ENCODE measurements at regions not wholly inside any gene's neighbourhood (a gene's known extent, or its start where the extent isn't known, plus 50 kb on each side); places are given as distances from the start of the nearest gene placed in this dataset.

DNA sequence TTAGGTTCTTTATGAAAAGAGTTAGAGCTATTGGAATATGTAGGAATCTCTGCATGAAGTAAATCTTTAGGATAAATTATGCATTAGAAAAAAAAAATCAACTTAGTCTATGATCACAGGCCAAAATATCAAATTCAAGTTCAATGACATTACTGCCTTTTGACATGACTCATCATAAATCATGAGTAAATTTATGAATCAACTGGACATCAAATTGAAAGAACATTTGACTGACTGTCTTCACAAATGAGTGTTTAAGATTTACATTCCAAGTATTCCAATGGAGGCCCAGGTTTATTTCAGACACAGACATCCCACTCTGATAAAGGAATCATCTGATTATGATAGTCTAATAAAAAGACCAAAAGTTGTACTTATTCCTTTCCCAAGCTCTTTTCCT lies 192.8 kb upstream of the TTC14 start:
- H3K27ac ChIP-seq (ENCODE audit: low read depth in 2 of 2, low read length in 1 of 2) = peak overlapping the region in 1 of 2 experiments; percentile 70; a peak in 2 of 4 replicates
- DNase-seq = no peak
- H4K20me1 ChIP-seq (ENCODE audit: insufficient read depth) = no peaks in the 10 kb centered on the region
- no peaks in the 10 kb centered on the region for H3K9me3 ChIP-seq
- H3K27me3 ChIP-seq (ENCODE audit: insufficient read depth) = no peaks in the 10 kb centered on the region
- H3F3A ChIP-seq (replicated peaks; ENCODE audit: insufficient read depth) = peaks cover 15% of the 10 kb centered on the region
- H3K36me3 ChIP-seq (replicated peaks in 1 of 2; ENCODE audit: control insufficient read depth in 1 of 2, insufficient read depth in 2 of 2, low read length in 1 of 2) = no peaks in the 10 kb centered on the region
- H3K4me2 ChIP-seq = peak overlapping the region; percentile 39; the same call in 1 of the 2 replicates
- H3K4me1 ChIP-seq (ENCODE audit: control insufficient read depth in 1 of 2, insufficient read depth in 2 of 2, low read depth in 1 of 2, low read length in 1 of 2) = peaks cover 0 to 17% of the 10 kb centered on the region in 2 experiments; a peak in 1 of 4 replicates
- H2AFZ ChIP-seq (ENCODE audit: low read depth) = no peak overlapping the region
- CTCF ChIA-PET = no interaction called here
- no peaks in the 10 kb centered on the region for H3K9me2 ChIP-seq
- H3K4me3 ChIP-seq (ENCODE audit: low read depth in 2 of 2, low read length in 1 of 2) = no peak overlapping the region
- no peak overlapping the region for H3K9ac ChIP-seq
- POLR2A ChIA-PET = no interaction called here
- TF ChIP-seq FOSL2 (IDR thresholded peaks at IDR 0.05; ENCODE audit: borderline replicate concordance, low read depth) (peak; percentile 39), EZH2phosphoT487 (IDR thresholded peaks at IDR 0.05; ENCODE audit: borderline replicate concordance, low read depth) (no peak), TCF12 (IDR thresholded peaks at IDR 0.05) (peak; percentile 36; the same call in 1 of the 2 replicates)
- TF ChIP-seq, protein P1, sequence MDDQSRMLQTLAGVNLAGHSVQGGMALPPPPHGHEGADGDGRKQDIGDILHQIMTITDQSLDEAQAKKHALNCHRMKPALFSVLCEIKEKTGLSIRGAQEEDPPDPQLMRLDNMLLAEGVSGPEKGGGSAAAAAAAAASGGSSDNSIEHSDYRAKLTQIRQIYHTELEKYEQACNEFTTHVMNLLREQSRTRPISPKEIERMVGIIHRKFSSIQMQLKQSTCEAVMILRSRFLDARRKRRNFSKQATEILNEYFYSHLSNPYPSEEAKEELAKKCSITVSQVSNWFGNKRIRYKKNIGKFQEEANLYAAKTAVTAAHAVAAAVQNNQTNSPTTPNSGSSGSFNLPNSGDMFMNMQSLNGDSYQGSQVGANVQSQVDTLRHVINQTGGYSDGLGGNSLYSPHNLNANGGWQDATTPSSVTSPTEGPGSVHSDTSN (IDR thresholded peaks at IDR 0.05) = peak; percentile 79
- H3K79me2 ChIP-seq (ENCODE audit: insufficient read depth) = no peaks in the 10 kb centered on the region

DNA sequence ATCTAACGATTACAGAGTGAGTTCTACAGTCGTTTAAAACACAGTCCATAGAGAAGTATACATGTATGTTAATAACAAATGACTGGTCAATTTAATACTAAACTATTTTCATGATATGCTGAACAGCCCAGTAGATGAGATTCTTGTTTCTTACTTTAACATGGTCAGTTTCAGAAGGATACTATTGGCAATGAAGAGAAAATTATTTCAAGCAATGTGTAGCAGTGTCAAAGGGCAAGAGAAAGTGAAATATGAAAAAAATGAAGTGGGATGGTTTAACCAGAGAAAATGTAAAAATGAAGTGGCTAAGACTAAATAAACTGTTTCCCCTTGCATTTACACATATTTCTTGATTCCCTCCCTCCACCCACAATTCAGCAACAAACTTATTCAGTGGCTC lies 192.1 kb upstream of the TTC14 start:
- no peak overlapping the region for H3K9ac ChIP-seq
- POLR2A ChIA-PET = no interaction called here
- no peaks in the 10 kb centered on the region for H4K20me1 ChIP-seq (ENCODE audit: insufficient read depth)
- no peak for TF ChIP-seq SMC3 (IDR thresholded peaks at IDR 0.05; ENCODE audit: low read depth, low read length)
- TF ChIP-seq, protein P2, sequence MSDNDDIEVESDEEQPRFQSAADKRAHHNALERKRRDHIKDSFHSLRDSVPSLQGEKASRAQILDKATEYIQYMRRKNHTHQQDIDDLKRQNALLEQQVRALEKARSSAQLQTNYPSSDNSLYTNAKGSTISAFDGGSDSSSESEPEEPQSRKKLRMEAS (IDR thresholded peaks at IDR 0.05; ENCODE audit: low read depth) = no peak
- no peaks in the 10 kb centered on the region for H3K79me2 ChIP-seq (ENCODE audit: insufficient read depth)
- H3K27me3 ChIP-seq (ENCODE audit: insufficient read depth) = no peaks in the 10 kb centered on the region
- no peak overlapping the region for H3K4me3 ChIP-seq (ENCODE audit: low read depth in 2 of 2, low read length in 1 of 2)
- no peaks in the 10 kb centered on the region for H3K9me3 ChIP-seq
- DNase-seq = no peak
- peak overlapping the region; percentile 70; the same call in 1 of the 2 replicates for H2AFZ ChIP-seq (ENCODE audit: low read depth)
- H3K4me1 ChIP-seq (ENCODE audit: control insufficient read depth in 1 of 2, insufficient read depth in 2 of 2, low read depth in 1 of 2, low read length in 1 of 2) = peaks cover 0 to 17% of the 10 kb centered on the region in 2 experiments; a peak in 1 of 4 replicates
- H3F3A ChIP-seq (replicated peaks; ENCODE audit: insufficient read depth) = peaks cover 15% of the 10 kb centered on the region
- H3K4me2 ChIP-seq = no peak overlapping the region
- no peaks in the 10 kb centered on the region for H3K9me2 ChIP-seq
- no peaks in the 10 kb centered on the region for H3K36me3 ChIP-seq (replicated peaks in 1 of 2; ENCODE audit: control insufficient read depth in 1 of 2, insufficient read depth in 2 of 2, low read length in 1 of 2)
- H3K27ac ChIP-seq (ENCODE audit: low read depth in 2 of 2, low read length in 1 of 2) = peak overlapping the region in 1 of 2 experiments; percentile 70; a peak in 2 of 4 replicates
- CTCF ChIA-PET = no interaction called here
- 11% methylated on average over 2 of the region's 2 CpGs for WGBS (ENCODE audit: low lambda C conversion rate)

DNA sequence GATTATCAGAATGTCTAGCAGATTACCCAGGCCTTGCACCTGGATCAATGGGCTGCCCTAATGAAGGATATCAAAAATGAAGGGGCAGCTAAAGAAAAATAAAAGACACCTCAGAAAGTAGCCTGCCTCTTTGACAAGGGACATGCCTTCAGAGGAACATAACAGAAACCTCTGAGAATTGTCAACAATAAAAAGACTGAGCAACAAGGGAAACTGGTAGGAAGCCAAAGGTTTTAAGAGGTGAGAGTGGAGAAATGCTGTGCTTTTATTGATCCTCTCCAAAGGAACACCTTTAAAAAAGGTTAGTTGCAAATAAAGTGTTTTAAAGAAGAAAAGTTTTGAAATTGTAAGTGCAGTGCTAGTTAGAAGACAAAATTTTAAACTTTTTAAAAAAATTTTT lies 187.8 kb upstream of the TTC14 start:
- H3K36me3 ChIP-seq (replicated peaks in 1 of 2; ENCODE audit: control insufficient read depth in 1 of 2, insufficient read depth in 2 of 2, low read length in 1 of 2) = no peaks in the 10 kb centered on the region
- H2AFZ ChIP-seq (ENCODE audit: low read depth) = no peak overlapping the region
- H3K79me2 ChIP-seq (ENCODE audit: insufficient read depth) = no peaks in the 10 kb centered on the region
- no peak overlapping the region for H3K4me3 ChIP-seq (ENCODE audit: low read depth in 2 of 2, low read length in 1 of 2)
- no peak for DNase-seq
- no peak overlapping the region for H3K27ac ChIP-seq (ENCODE audit: low read depth in 2 of 2, low read length in 1 of 2)
- H3F3A ChIP-seq (replicated peaks; ENCODE audit: insufficient read depth) = peaks cover 4% of the 10 kb centered on the region
- H3K9me3 ChIP-seq = no peaks in the 10 kb centered on the region
- H3K9ac ChIP-seq = no peak overlapping the region
- no peak overlapping the region for H3K4me2 ChIP-seq
- ChIA-PET CTCF (no interaction called here), POLR2A (no interaction called here)
- H3K27me3 ChIP-seq (ENCODE audit: insufficient read depth) = no peaks in the 10 kb centered on the region
- H4K20me1 ChIP-seq (ENCODE audit: insufficient read depth) = no peaks in the 10 kb centered on the region
- peaks cover 0 to 18% of the 10 kb centered on the region in 2 experiments; a peak in 1 of 4 replicates for H3K4me1 ChIP-seq (ENCODE audit: control insufficient read depth in 1 of 2, insufficient read depth in 2 of 2, low read depth in 1 of 2, low read length in 1 of 2)
- no peaks in the 10 kb centered on the region for H3K9me2 ChIP-seq
- TF ChIP-seq, protein P3, sequence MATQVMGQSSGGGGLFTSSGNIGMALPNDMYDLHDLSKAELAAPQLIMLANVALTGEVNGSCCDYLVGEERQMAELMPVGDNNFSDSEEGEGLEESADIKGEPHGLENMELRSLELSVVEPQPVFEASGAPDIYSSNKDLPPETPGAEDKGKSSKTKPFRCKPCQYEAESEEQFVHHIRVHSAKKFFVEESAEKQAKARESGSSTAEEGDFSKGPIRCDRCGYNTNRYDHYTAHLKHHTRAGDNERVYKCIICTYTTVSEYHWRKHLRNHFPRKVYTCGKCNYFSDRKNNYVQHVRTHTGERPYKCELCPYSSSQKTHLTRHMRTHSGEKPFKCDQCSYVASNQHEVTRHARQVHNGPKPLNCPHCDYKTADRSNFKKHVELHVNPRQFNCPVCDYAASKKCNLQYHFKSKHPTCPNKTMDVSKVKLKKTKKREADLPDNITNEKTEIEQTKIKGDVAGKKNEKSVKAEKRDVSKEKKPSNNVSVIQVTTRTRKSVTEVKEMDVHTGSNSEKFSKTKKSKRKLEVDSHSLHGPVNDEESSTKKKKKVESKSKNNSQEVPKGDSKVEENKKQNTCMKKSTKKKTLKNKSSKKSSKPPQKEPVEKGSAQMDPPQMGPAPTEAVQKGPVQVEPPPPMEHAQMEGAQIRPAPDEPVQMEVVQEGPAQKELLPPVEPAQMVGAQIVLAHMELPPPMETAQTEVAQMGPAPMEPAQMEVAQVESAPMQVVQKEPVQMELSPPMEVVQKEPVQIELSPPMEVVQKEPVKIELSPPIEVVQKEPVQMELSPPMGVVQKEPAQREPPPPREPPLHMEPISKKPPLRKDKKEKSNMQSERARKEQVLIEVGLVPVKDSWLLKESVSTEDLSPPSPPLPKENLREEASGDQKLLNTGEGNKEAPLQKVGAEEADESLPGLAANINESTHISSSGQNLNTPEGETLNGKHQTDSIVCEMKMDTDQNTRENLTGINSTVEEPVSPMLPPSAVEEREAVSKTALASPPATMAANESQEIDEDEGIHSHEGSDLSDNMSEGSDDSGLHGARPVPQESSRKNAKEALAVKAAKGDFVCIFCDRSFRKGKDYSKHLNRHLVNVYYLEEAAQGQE (IDR thresholded peaks at IDR 0.05; ENCODE audit: low read depth, low read length) = no peak
- TF ChIP-seq SMC3 (IDR thresholded peaks at IDR 0.05; ENCODE audit: low read depth, low read length) = no peak
- no peak for TF ChIP-seq NRF1 (IDR thresholded peaks at IDR 0.05; ENCODE audit: low read depth, low read length)
- TF ChIP-seq, protein P4, sequence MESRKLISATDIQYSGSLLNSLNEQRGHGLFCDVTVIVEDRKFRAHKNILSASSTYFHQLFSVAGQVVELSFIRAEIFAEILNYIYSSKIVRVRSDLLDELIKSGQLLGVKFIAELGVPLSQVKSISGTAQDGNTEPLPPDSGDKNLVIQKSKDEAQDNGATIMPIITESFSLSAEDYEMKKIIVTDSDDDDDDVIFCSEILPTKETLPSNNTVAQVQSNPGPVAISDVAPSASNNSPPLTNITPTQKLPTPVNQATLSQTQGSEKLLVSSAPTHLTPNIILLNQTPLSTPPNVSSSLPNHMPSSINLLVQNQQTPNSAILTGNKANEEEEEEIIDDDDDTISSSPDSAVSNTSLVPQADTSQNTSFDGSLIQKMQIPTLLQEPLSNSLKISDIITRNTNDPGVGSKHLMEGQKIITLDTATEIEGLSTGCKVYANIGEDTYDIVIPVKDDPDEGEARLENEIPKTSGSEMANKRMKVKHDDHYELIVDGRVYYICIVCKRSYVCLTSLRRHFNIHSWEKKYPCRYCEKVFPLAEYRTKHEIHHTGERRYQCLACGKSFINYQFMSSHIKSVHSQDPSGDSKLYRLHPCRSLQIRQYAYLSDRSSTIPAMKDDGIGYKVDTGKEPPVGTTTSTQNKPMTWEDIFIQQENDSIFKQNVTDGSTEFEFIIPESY (IDR thresholded peaks at IDR 0.05; ENCODE audit: borderline replicate concordance, low read depth) = no peak
- no peak for TF ChIP-seq TCF12 (IDR thresholded peaks at IDR 0.05)
- TF ChIP-seq ELF1 (IDR thresholded peaks at IDR 0.05) = no peak
- TF ChIP-seq, protein P5, sequence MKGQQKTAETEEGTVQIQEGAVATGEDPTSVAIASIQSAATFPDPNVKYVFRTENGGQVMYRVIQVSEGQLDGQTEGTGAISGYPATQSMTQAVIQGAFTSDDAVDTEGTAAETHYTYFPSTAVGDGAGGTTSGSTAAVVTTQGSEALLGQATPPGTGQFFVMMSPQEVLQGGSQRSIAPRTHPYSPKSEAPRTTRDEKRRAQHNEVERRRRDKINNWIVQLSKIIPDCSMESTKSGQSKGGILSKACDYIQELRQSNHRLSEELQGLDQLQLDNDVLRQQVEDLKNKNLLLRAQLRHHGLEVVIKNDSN (IDR thresholded peaks at IDR 0.05; ENCODE audit: borderline replicate concordance, low read depth) = no peak
- TF ChIP-seq RAD21 (IDR thresholded peaks at IDR 0.05; ENCODE audit: low read length) = no peak
- no peak for TF ChIP-seq NFIC (IDR thresholded peaks at IDR 0.05; ENCODE audit: borderline replicate concordance)
- TF ChIP-seq FOXM1 (IDR thresholded peaks at IDR 0.05; ENCODE audit: low read depth) = no peak
- no peak for TF ChIP-seq MXI1 (IDR thresholded peaks at IDR 0.05; ENCODE audit: low read depth, low read length)
- no peak for TF ChIP-seq EP300 (IDR thresholded peaks at IDR 0.05; ENCODE audit: borderline replicate concordance in 1 of 2, low read depth in 1 of 2, low read length in 1 of 2)

All from SK-N-SH (cell line).